Nephron (organoid): ENCODE measurements at regions not wholly inside any gene's neighbourhood (a gene's known extent, or its start where the extent isn't known, plus 50 kb on each side); places are given as distances from the start of the nearest gene placed in this dataset.
"Not testable (repeated sequence)": the region's sequence is repeated elsewhere in the genome, so short reads cannot be mapped to it uniquely, and the experiment has no call there.

Experiments used
- H3K27ac Mint-ChIP-seq, 3 experiments: 2 replicates each; pipeline ENCODE4 v1.8.0; 2020; ENCODE audit warnings: mixed read lengths in 3 of 3, mild to moderate bottlenecking in 2 of 3, moderate library complexity in 1 of 3
- H3K27me3 Mint-ChIP-seq: 2 replicates; pipeline ENCODE4 v1.8.0; 2021; ENCODE audit warnings: low read depth, mild to moderate bottlenecking, moderate library complexity, mixed read lengths
- H3K36me3 Mint-ChIP-seq: 2 replicates; pipeline ENCODE4 v1.8.0; 2020; ENCODE audit warnings: low read depth, mixed read lengths
- H3K4me1 Mint-ChIP-seq: 2 replicates; pipeline ENCODE4 v1.8.0; 2020; ENCODE audit warnings: mixed read lengths
- H3K4me3 Mint-ChIP-seq, 3 experiments: 2 replicates each; pipeline ENCODE4 v1.8.0; 2020; ENCODE audit warnings: mild to moderate bottlenecking in 3 of 3, mixed read lengths in 3 of 3, moderate library complexity in 2 of 3
- H3K9me3 Mint-ChIP-seq: 2 replicates; pipeline ENCODE4 v1.8.0; 2020; ENCODE audit warnings: mixed read lengths
- CTCF ChIP-seq, 3 experiments: fragments of 200-600 bp; sonication (generic); IDR thresholded peaks; one replicate each; pipeline ENCODE4 v1.5.0; 2021; ENCODE audit warnings: antibody characterized with exemption in 3 of 3; ENCODE audit not compliant: unreplicated experiment in 3 of 3

GRCh38 chr2:87486413-87486812 lies 261.5 kb upstream of the PLGLB2 start:
- not testable (repeated sequence) for H3K9me3 Mint-ChIP-seq, H3K4me1 Mint-ChIP-seq, H3K4me3 Mint-ChIP-seq, H3K27me3 Mint-ChIP-seq, H3K36me3 Mint-ChIP-seq
- peak overlapping the region in 1 of 3 experiments; percentile 79 for H3K27ac Mint-ChIP-seq

GRCh38 chr2:87488021-87488420 lies 259.9 kb upstream of the PLGLB2 start:
- H3K9me3 Mint-ChIP-seq, H3K4me1 Mint-ChIP-seq, H3K4me3 Mint-ChIP-seq, H3K27ac Mint-ChIP-seq, H3K36me3 Mint-ChIP-seq, H3K27me3 Mint-ChIP-seq: not testable (repeated sequence)

- H3K27me3 Mint-ChIP-seq, H3K4me3 Mint-ChIP-seq, H3K4me1 Mint-ChIP-seq, H3K9me3 Mint-ChIP-seq, H3K27ac Mint-ChIP-seq, H3K36me3 Mint-ChIP-seq: not testable (repeated sequence)
Observed at GRCh38 chr2:87488991-87489390, 258.9 kb upstream of the PLGLB2 start.

GRCh38 chr2:87494846-87495245 lies 253.0 kb upstream of the PLGLB2 start:
- not testable (repeated sequence) for H3K36me3 Mint-ChIP-seq, H3K27me3 Mint-ChIP-seq, H3K9me3 Mint-ChIP-seq, H3K4me3 Mint-ChIP-seq, H3K4me1 Mint-ChIP-seq
- peak overlapping the region in 2 of 3 experiments; percentile 39 to 79 for H3K27ac Mint-ChIP-seq

- H3K9me3 Mint-ChIP-seq, H3K27ac Mint-ChIP-seq, H3K27me3 Mint-ChIP-seq, H3K4me1 Mint-ChIP-seq, H3K4me3 Mint-ChIP-seq, H3K36me3 Mint-ChIP-seq: not testable (repeated sequence)
Observed at GRCh38 chr2:87495455-87495854, 252.4 kb upstream of the PLGLB2 start.

- H3K9me3 Mint-ChIP-seq, H3K27me3 Mint-ChIP-seq, H3K27ac Mint-ChIP-seq, H3K36me3 Mint-ChIP-seq, H3K4me3 Mint-ChIP-seq: not testable (repeated sequence)
- peaks cover 11% of the 10 kb centered on the region for H3K4me1 Mint-ChIP-seq
- TF ChIP-seq CTCF (IDR thresholded peaks at IDR 0.05; ENCODE audit: unreplicated experiment in 3 of 3) = peak; percentile 31 to 54 (median 38)
Observed at GRCh38 chr2:87496036-87497006, 251.6 kb upstream of the PLGLB2 start.

GRCh38 chr2:87497135-87497534 lies 250.8 kb upstream of the PLGLB2 start:
- not testable (repeated sequence) for H3K4me3 Mint-ChIP-seq, H3K9me3 Mint-ChIP-seq, H3K27me3 Mint-ChIP-seq, H3K36me3 Mint-ChIP-seq, H3K27ac Mint-ChIP-seq
- peaks cover 11% of the 10 kb centered on the region for H3K4me1 Mint-ChIP-seq

GRCh38 chr2:87497700-87498099 lies 250.2 kb upstream of the PLGLB2 start:
- H3K4me3 Mint-ChIP-seq, H3K9me3 Mint-ChIP-seq, H3K27me3 Mint-ChIP-seq, H3K27ac Mint-ChIP-seq, H3K36me3 Mint-ChIP-seq: not testable (repeated sequence)
- H3K4me1 Mint-ChIP-seq = peaks cover 11% of the 10 kb centered on the region

GRCh38 chr2:87498169-87498853 lies 249.6 kb upstream of the PLGLB2 start:
- H3K27me3 Mint-ChIP-seq = not testable (repeated sequence)

GRCh38 chr2:87498854-87499238 lies 249.0 kb upstream of the PLGLB2 start:
- H3K9me3 Mint-ChIP-seq, H3K4me3 Mint-ChIP-seq, H3K36me3 Mint-ChIP-seq, H3K27ac Mint-ChIP-seq, H3K27me3 Mint-ChIP-seq: not testable (repeated sequence)
- peaks cover 11% of the 10 kb centered on the region for H3K4me1 Mint-ChIP-seq

More at GRCh38 chr2:87498169-87498853, 249.6 kb upstream of the PLGLB2 start:
- H3K4me3 Mint-ChIP-seq, H3K9me3 Mint-ChIP-seq, H3K36me3 Mint-ChIP-seq, H3K27ac Mint-ChIP-seq: not testable (repeated sequence)
- peaks cover 11% of the 10 kb centered on the region for H3K4me1 Mint-ChIP-seq

- H3K27ac Mint-ChIP-seq, H3K27me3 Mint-ChIP-seq, H3K4me1 Mint-ChIP-seq, H3K9me3 Mint-ChIP-seq, H3K4me3 Mint-ChIP-seq, H3K36me3 Mint-ChIP-seq: not testable (repeated sequence)
Observed at GRCh38 chr2:87499860-87500259, 248.0 kb upstream of the PLGLB2 start.

GRCh38 chr2:87500421-87500820 lies 247.5 kb upstream of the PLGLB2 start:
- not testable (repeated sequence) for H3K4me1 Mint-ChIP-seq, H3K36me3 Mint-ChIP-seq, H3K4me3 Mint-ChIP-seq, H3K9me3 Mint-ChIP-seq, H3K27me3 Mint-ChIP-seq
- peak overlapping the region in 2 of 3 experiments; percentile 9 to 25 for H3K27ac Mint-ChIP-seq

GRCh38 chr2:87500951-87501350 lies 246.9 kb upstream of the PLGLB2 start:
- not testable (repeated sequence) for H3K36me3 Mint-ChIP-seq, H3K4me3 Mint-ChIP-seq

GRCh38 chr2:87502948-87503347 lies 244.9 kb upstream of the PLGLB2 start:
- H3K9me3 Mint-ChIP-seq, H3K27me3 Mint-ChIP-seq, H3K4me1 Mint-ChIP-seq, H3K36me3 Mint-ChIP-seq, H3K27ac Mint-ChIP-seq, H3K4me3 Mint-ChIP-seq: not testable (repeated sequence)

More at GRCh38 chr2:87500951-87501350, 246.9 kb upstream of the PLGLB2 start:
- H3K4me1 Mint-ChIP-seq, H3K9me3 Mint-ChIP-seq, H3K27ac Mint-ChIP-seq, H3K27me3 Mint-ChIP-seq: not testable (repeated sequence)
